Osteocyte (in vitro differentiated cells): ENCODE measurements at regions not wholly inside any gene's neighbourhood (a gene's known extent, or its start where the extent isn't known, plus 50 kb on each side); places are given as distances from the start of the nearest gene placed in this dataset.
A peak's percentile ranks its signal among the peaks of the same experiment; 100 is the strongest.

Experiments
- DNase-seq: peaks from one replicate; pipeline ENCODE4 v3.0.0; 2021; ENCODE audit warnings: mixed read lengths; ENCODE audit not compliant: unreplicated experiment; ENCODE audit errors: extremely low spot score
- H3K27ac Mint-ChIP-seq: one replicate; pipeline ENCODE4 v1.8.0; 2021; ENCODE audit warnings: mild to moderate bottlenecking, mixed read lengths; ENCODE audit not compliant: unreplicated experiment
- H3K27me3 Mint-ChIP-seq: one replicate; pipeline ENCODE4 v1.8.0; 2021; ENCODE audit warnings: mixed read lengths; ENCODE audit not compliant: unreplicated experiment
- H3K36me3 Mint-ChIP-seq: one replicate; pipeline ENCODE4 v1.8.0; 2021; ENCODE audit warnings: mixed read lengths; ENCODE audit not compliant: unreplicated experiment
- H3K4me1 Mint-ChIP-seq: one replicate; pipeline ENCODE4 v1.8.0; 2021; ENCODE audit warnings: mixed read lengths; ENCODE audit not compliant: unreplicated experiment
- H3K4me3 Mint-ChIP-seq: one replicate; pipeline ENCODE4 v1.8.0; 2021; ENCODE audit warnings: mild to moderate bottlenecking, moderate library complexity, mixed read lengths; ENCODE audit not compliant: unreplicated experiment
- H3K9me3 Mint-ChIP-seq: one replicate; pipeline ENCODE4 v1.8.0; 2021; ENCODE audit warnings: mixed read lengths; ENCODE audit not compliant: unreplicated experiment
- CTCF ChIP-seq: fragments of 200-600 bp; sonication (generic); IDR thresholded peaks from 2 replicates; pipeline ENCODE4 v1.5.0; 2021; ENCODE audit warnings: antibody characterized with exemption, mild to moderate bottlenecking, moderate library complexity

GRCh38 chr6:167470101-167470835 lies 145.4 kb downstream of the TTLL2 start:
- DNase-seq = peak; percentile 51
- Mint-ChIP-seq H3K27ac (no peak overlapping the region), H3K4me3 (no peak overlapping the region), H3K36me3 (no peaks in the 10 kb centered on the region), H3K9me3 (no peaks in the 10 kb centered on the region), H3K4me1 (peaks cover 8% of the 10 kb centered on the region), H3K27me3 (peaks cover 14% of the 10 kb centered on the region)
- TF ChIP-seq CTCF = no peak

- H3K27ac Mint-ChIP-seq = no peak overlapping the region
- H3K4me3 Mint-ChIP-seq = no peak overlapping the region
- TF ChIP-seq CTCF = no peak
- H3K9me3 Mint-ChIP-seq = no peaks in the 10 kb centered on the region
- peaks cover 18% of the 10 kb centered on the region for H3K27me3 Mint-ChIP-seq
- DNase-seq = no peak
- no peaks in the 10 kb centered on the region for H3K36me3 Mint-ChIP-seq
- peaks cover 8% of the 10 kb centered on the region for H3K4me1 Mint-ChIP-seq
Measured at GRCh38 chr6:167470836-167471547, 146.1 kb downstream of the TTLL2 start.

GRCh38 chr6:167471548-167471930 lies 146.7 kb downstream of the TTLL2 start:
- peaks cover 8% of the 10 kb centered on the region for H3K4me1 Mint-ChIP-seq
- peaks cover 22% of the 10 kb centered on the region for H3K27me3 Mint-ChIP-seq
- no peak overlapping the region for H3K4me3 Mint-ChIP-seq
- no peaks in the 10 kb centered on the region for H3K36me3 Mint-ChIP-seq
- no peak for DNase-seq
- TF ChIP-seq CTCF = no peak
- no peak overlapping the region for H3K27ac Mint-ChIP-seq
- H3K9me3 Mint-ChIP-seq = no peaks in the 10 kb centered on the region

GRCh38 chr6:167472148-167472547 lies 147.3 kb downstream of the TTLL2 start:
- peaks cover 8% of the 10 kb centered on the region for H3K4me1 Mint-ChIP-seq

More at GRCh38 chr6:167472148-167472547, 147.3 kb downstream of the TTLL2 start:
- Mint-ChIP-seq H3K36me3 (no peaks in the 10 kb centered on the region), H3K27me3 (peaks cover 21% of the 10 kb centered on the region), H3K4me3 (no peak overlapping the region), H3K27ac (no peak overlapping the region), H3K9me3 (no peaks in the 10 kb centered on the region)
- TF ChIP-seq CTCF = no peak
- no peak for DNase-seq
